ENCODE measurements at regions not wholly inside any gene's neighbourhood (a gene's known extent, or its start where the extent isn't known, plus 50 kb on each side); places are given as distances from the start of the nearest gene placed in this dataset.
"Not testable (repeated sequence)": the region's sequence is repeated elsewhere in the genome, so short reads cannot be mapped to it uniquely, and the experiment has no call there.

GRCh38 chr15:30688684-30689083 is 62.8 kb downstream of the ARHGAP11B start:
- TF ChIP-seq POLR2A (IDR thresholded peaks at IDR 0.05; ENCODE audit: extremely low read depth, insufficient read length); CTCF (IDR thresholded peaks at IDR 0.05; ENCODE audit: low read depth, low read length): not testable (repeated sequence)

Data from NB4 (cell line).